H1 (cell line): ENCODE measurements at regions not wholly inside any gene's neighbourhood (a gene's known extent, or its start where the extent isn't known, plus 50 kb on each side); places are given as distances from the start of the nearest gene placed in this dataset.

Experiments used
- CTCF ChIA-PET: fragments of 300-600 bp; sonication (Branson Sonifier 250); formaldehyde crosslinking; loops from one replicate; lab custom pipeline; 2021; ENCODE audit not compliant: partially characterized antibody; lab: Charles Lee
- POLR2A ChIA-PET: fragments of 300-600 bp; sonication (Branson Sonifier 250); formaldehyde crosslinking; loops from one replicate; lab custom pipeline; 2021; ENCODE audit warnings: inconsistent platforms; ENCODE audit not compliant: partially characterized antibody; lab: Charles Lee
- DNase-seq, 2 experiments: peaks; one replicate each; pipeline versions ENCODE4 v3.0.0 to v3.0.0-alpha.2; 2010 to 2022; ENCODE audit warnings: low spot score in 2 of 2, low read depth in 1 of 2, mixed read lengths in 1 of 2
- FAIRE-seq: peaks from 2 replicates; lab custom pipeline; 2011; peaks lifted over from hg19 to GRCh38; lab: Jason Lieb, UNC
- H2AFZ ChIP-seq: 2 replicates; pipeline ENCODE4 v1.8.1; 2012; ENCODE audit warnings: low read length, inconsistent platforms
- H2AK5ac ChIP-seq: 2 replicates; pipeline ENCODE4 v1.6.1; 2013; ENCODE audit warnings: low read depth, low read length
- H2BK120ac ChIP-seq: replicated peaks from 2 replicates; pipeline ENCODE3; 2013; ENCODE audit warnings: low read depth, low read length, inconsistent platforms
- H2BK12ac ChIP-seq: 2 replicates; pipeline ENCODE4 v1.6.1; 2013; ENCODE audit warnings: low read depth, low read length
- H2BK15ac ChIP-seq: 2 replicates; pipeline ENCODE4 v1.6.1; 2013; ENCODE audit warnings: low read length
- H2BK20ac ChIP-seq: 2 replicates; pipeline ENCODE4 v1.6.1; 2013; ENCODE audit warnings: low read length
- H2BK5ac ChIP-seq: 2 replicates; pipeline ENCODE4 v1.6.1; 2013; ENCODE audit warnings: low read depth, low read length
- H3K14ac ChIP-seq: 2 replicates; pipeline ENCODE4 v1.6.1; 2013; ENCODE audit warnings: inconsistent platforms; ENCODE audit not compliant: insufficient read length
- H3K18ac ChIP-seq: 2 replicates; pipeline ENCODE4 v1.6.1; 2013; ENCODE audit warnings: low read length; ENCODE audit errors: extremely low read depth
- H3K23ac ChIP-seq: 2 replicates; pipeline ENCODE4 v1.6.1; 2013; ENCODE audit warnings: inconsistent platforms; ENCODE audit not compliant: insufficient read length
- H3K23me2 ChIP-seq: 2 replicates; pipeline ENCODE4 v1.6.1; 2013; ENCODE audit warnings: low read depth, low read length
- H3K27ac ChIP-seq: 2 replicates; pipeline ENCODE4 v1.6.1; 2011; ENCODE audit warnings: low read depth, low read length, inconsistent platforms
- H3K27me3 ChIP-seq, 4 experiments: replicated peaks in 1 of 4; 1 replicate in 1 of 4; 2 replicates in 3 of 4; pipeline versions ENCODE4 v1.6.1 to v1.8.1; 2011 to 2013; ENCODE audit warnings: low read length in 3 of 4, mild to moderate bottlenecking in 3 of 4, inconsistent platforms in 2 of 4, mixed read lengths in 2 of 4, moderate library complexity in 1 of 4; ENCODE audit not compliant: control insufficient read depth in 3 of 4, insufficient read depth in 3 of 4; ENCODE audit errors: extremely low read depth in 1 of 4
- H3K36me3 ChIP-seq, 4 experiments: 2 replicates each; pipeline versions ENCODE4 v1.6.1 to v1.8.1; 2011 to 2013; ENCODE audit warnings: mild to moderate bottlenecking in 4 of 4, low read length in 3 of 4, moderate library complexity in 2 of 4, control low read depth in 1 of 4, inconsistent platforms in 1 of 4; ENCODE audit not compliant: insufficient read depth in 4 of 4, control insufficient read depth in 2 of 4
- H3K4ac ChIP-seq: replicated peaks from 2 replicates; pipeline ENCODE3; 2013; ENCODE audit warnings: low read length, low read depth, mixed read lengths, inconsistent platforms; ENCODE audit not compliant: insufficient read length
- H3K4me1 ChIP-seq, 4 experiments: replicated peaks in 1 of 4; 1 replicate in 1 of 4; 2 replicates in 3 of 4; pipeline versions ENCODE4 v1.6.1 to v1.8.1; 2011 to 2013; ENCODE audit warnings: low read length in 3 of 4, inconsistent platforms in 2 of 4, mixed read lengths in 1 of 4; ENCODE audit not compliant: insufficient read depth in 4 of 4, control insufficient read depth in 3 of 4
- H3K4me2 ChIP-seq, 2 experiments: 2 replicates each; pipeline versions ENCODE4 v1.6.1 to v1.8.1; 2011 to 2013; ENCODE audit warnings: low read depth in 2 of 2, low read length in 2 of 2, control low read depth in 1 of 2, inconsistent platforms in 1 of 2, mild to moderate bottlenecking in 1 of 2; ENCODE audit not compliant: insufficient read depth in 1 of 2
- H3K4me3 ChIP-seq, 4 experiments: fragments of 200-600, 300-600 bp in 1 of 4; sonication (generic), shearing (Covaris generic), sonication (Bioruptor Twin) in 1 of 4; 2 replicates each; pipeline versions ENCODE4 v1.5.1 to v1.8.1; 2011 to 2016; ENCODE audit warnings: low read length in 4 of 4, low read depth in 3 of 4, control low read depth in 2 of 4, inconsistent platforms in 2 of 4, mild to moderate bottlenecking in 2 of 4, mixed read lengths in 1 of 4, moderate library complexity in 1 of 4; ENCODE audit not compliant: insufficient read depth in 2 of 4; ENCODE audit errors: extremely low read depth in 1 of 4
- H3K56ac ChIP-seq: replicated peaks from 2 replicates; pipeline ENCODE3; 2013; ENCODE audit warnings: low read depth, mild to moderate bottlenecking, mixed read lengths, low read length, inconsistent platforms; ENCODE audit not compliant: insufficient read length
- H3K79me1 ChIP-seq: 2 replicates; pipeline ENCODE4 v1.6.1; 2013; ENCODE audit warnings: low read depth, low read length, control low read depth
- H3K79me2 ChIP-seq, 2 experiments: 2 replicates each; pipeline versions ENCODE4 v1.6.1 to v1.8.1; 2012 to 2013; ENCODE audit warnings: low read length in 2 of 2, mild to moderate bottlenecking in 2 of 2, inconsistent platforms in 1 of 2; ENCODE audit not compliant: insufficient read depth in 2 of 2, control insufficient read depth in 1 of 2
- H3K9ac ChIP-seq, 4 experiments: replicated peaks in 1 of 4; 1 replicate in 1 of 4; 2 replicates in 3 of 4; pipeline versions ENCODE4 v1.6.1 to v1.8.1; 2011 to 2013; ENCODE audit warnings: low read depth in 3 of 4, low read length in 3 of 4, control low read depth in 2 of 4, mild to moderate bottlenecking in 2 of 4, moderate library complexity in 2 of 4, inconsistent platforms in 1 of 4; ENCODE audit errors: extremely low read depth in 1 of 4
- H3K9me3 ChIP-seq, 2 experiments: 2 replicates each; pipeline versions ENCODE4 v1.6.1 to v1.8.1; 2012 to 2013; ENCODE audit warnings: mild to moderate bottlenecking in 2 of 2, moderate library complexity in 2 of 2, control low read depth in 1 of 2, inconsistent platforms in 1 of 2, low read depth in 1 of 2, low read length in 1 of 2, mixed read lengths in 1 of 2; ENCODE audit not compliant: insufficient read depth in 2 of 2
- H4K20me1 ChIP-seq, 2 experiments: replicated peaks in 1 of 2; 2 replicates each; pipeline versions ENCODE3 to v1.8.1; 2011 to 2013; ENCODE audit warnings: inconsistent platforms in 2 of 2, low read length in 2 of 2, mild to moderate bottlenecking in 1 of 2; ENCODE audit not compliant: insufficient read depth in 2 of 2, control insufficient read depth in 1 of 2
- H4K5ac ChIP-seq: 2 replicates; pipeline ENCODE4 v1.6.1; 2013; ENCODE audit warnings: low read length, low read depth, mixed read lengths, inconsistent platforms; ENCODE audit not compliant: insufficient read length
- H4K8ac ChIP-seq: 2 replicates; pipeline ENCODE4 v1.8.0; 2013; ENCODE audit warnings: mild to moderate bottlenecking, moderate library complexity, low read length, inconsistent platforms; ENCODE audit not compliant: insufficient read depth; ENCODE audit errors: extremely low read depth
- H4K91ac ChIP-seq: replicated peaks from 2 replicates; pipeline ENCODE3; 2013; ENCODE audit warnings: low read length, mixed read lengths, inconsistent platforms; ENCODE audit not compliant: insufficient read length
- GABPA ChIP-seq: IDR thresholded peaks from 2 replicates; pipeline ENCODE4 v1.6.1; 2011; ENCODE audit warnings: mild to moderate bottlenecking, low read length, moderate library complexity, borderline replicate concordance; ENCODE audit not compliant: insufficient read depth
- PHF8 ChIP-seq: fragments of 200-600 bp; sonication (generic); conservative IDR thresholded peaks from 2 replicates; pipeline ENCODE4 v1.7.1; 2012; ENCODE audit warnings: low read depth, mild to moderate bottlenecking, inconsistent platforms, low read length, moderate library complexity
- WGBS, 2 experiments: shearing (Covaris generic) in 1 of 2; methylation state at CpG; one replicate each; pipeline versions ENCODE4 v1.1.6 to v1.1.7; 2013 to 2015; ENCODE audit warnings: low lambda C conversion rate in 2 of 2, mixed read lengths in 2 of 2, inconsistent platforms in 1 of 2, low coverage in 1 of 2, missing lambda C conversion rate in 1 of 2; ENCODE audit not compliant: insufficient replicate concordance in 2 of 2, insufficient coverage in 1 of 2, insufficient read length in 1 of 2; ENCODE audit errors: extremely low coverage in 1 of 2, missing lambda C conversion rate in 1 of 2; 5-methylcytosine and 5-hydroxymethylcytosine counted together

- no peak overlapping the region for H4K5ac ChIP-seq
- CTCF ChIA-PET = interaction anchor here (1.1 kb wide), 1 partner anchor 62 kb away, joined by 3 read pairs; no protein-coding TSS in a partner anchor
- FAIRE-seq = no peak
Measured at GRCh38 chr12:16421806-16422205, 74.4 kb downstream of the MGST1 start.

More at GRCh38 chr12:16421806-16422205, 74.4 kb downstream of the MGST1 start:
- H3K27ac ChIP-seq = no peak overlapping the region
- no peak overlapping the region for H2BK12ac ChIP-seq
- H4K8ac ChIP-seq = no peak overlapping the region
- no peak overlapping the region for H3K56ac ChIP-seq
- H4K20me1 ChIP-seq = no peaks in the 10 kb centered on the region
- H3K79me2 ChIP-seq = no peaks in the 10 kb centered on the region
- H3K9ac ChIP-seq = no peak overlapping the region
- H4K91ac ChIP-seq = no peak overlapping the region
- H2BK20ac ChIP-seq = no peak overlapping the region
- no peak overlapping the region for H2BK120ac ChIP-seq
- H2AK5ac ChIP-seq = no peak overlapping the region
- no peak overlapping the region for H2BK15ac ChIP-seq
- no peak overlapping the region for H3K14ac ChIP-seq
- POLR2A ChIA-PET = no interaction called here
- TF ChIP-seq PHF8 = no peak
- TF ChIP-seq GABPA = no peak
- H3K4ac ChIP-seq = no peak overlapping the region
- no peak overlapping the region for H3K23ac ChIP-seq
- DNase-seq = no peak
- WGBS, 2 experiments = 88% methylated on average over 1 of the region's 1 CpG; no CpG with 5 or more reads in 1 of the 2 experiments
- H3K4me2 ChIP-seq = no peak overlapping the region
- H3K79me1 ChIP-seq = no peaks in the 10 kb centered on the region
- no peaks in the 10 kb centered on the region for H3K23me2 ChIP-seq
- peaks cover 0 to 2% (median 0%) of the 10 kb centered on the region in 4 experiments; a peak in 1 of 8 replicates for H3K36me3 ChIP-seq
- peaks cover 0 to 3% (median 0%) of the 10 kb centered on the region in 4 experiments; a peak in 1 of 7 replicates for H3K27me3 ChIP-seq
- no peak overlapping the region for H2BK5ac ChIP-seq
- H3K9me3 ChIP-seq = peaks cover 8 to 9% of the 10 kb centered on the region in 2 experiments; a peak in 2 of 4 replicates
- no peak overlapping the region for H3K4me3 ChIP-seq
- H2AFZ ChIP-seq = no peak overlapping the region
- H3K4me1 ChIP-seq = no peaks in the 10 kb centered on the region
- H3K18ac ChIP-seq = no peak overlapping the region
